Erythroblast (primary cell): ENCODE measurements at regions not wholly inside any gene's neighbourhood (a gene's known extent, or its start where the extent isn't known, plus 50 kb on each side); places are given as distances from the start of the nearest gene placed in this dataset.

Source experiments
- GATA1 ChIP-seq: IDR thresholded peaks from 2 replicates; pipeline ENCODE4 v1.6.1; 2011; ENCODE audit warnings: low read depth, mild to moderate bottlenecking, control low read depth, low read length, moderate library complexity
- POLR2A ChIP-seq: IDR thresholded peaks from 2 replicates; pipeline ENCODE4 v1.6.1; 2011; ENCODE audit warnings: mild to moderate bottlenecking, low read length

GRCh38 chr12:89879766-89880165 is 171.1 kb upstream of the ATP2B1 start:
- TF ChIP-seq POLR2A = no peak
- no peak for TF ChIP-seq GATA1
